Thoracic aorta (tissue), 2 donors: ENCODE measurements at regions not wholly inside any gene's neighbourhood (a gene's known extent, or its start where the extent isn't known, plus 50 kb on each side); places are given as distances from the start of the nearest gene placed in this dataset.

ENCODE experiments used
- ATAC-seq: fragments of 150-250 bp; one replicate; pipeline ENCODE4 v1.8.0; 2017; ENCODE audit warnings: low read depth; ENCODE audit not compliant: insufficient number of reproducible peaks, low FRiP score
- DNase-seq: peaks from one replicate; pipeline ENCODE4 v3.0.0-alpha.2; 2020; ENCODE audit warnings: low spot score
- H3K27ac ChIP-seq, 2 donors: fragments of 200-600 bp; sonication (generic); 1 replicate in 1 of 2; 2 replicates in 1 of 2; pipeline ENCODE4 v1.5.1; 2016; ENCODE audit warnings: mild to moderate bottlenecking in 2 of 2, moderate library complexity in 2 of 2
- H3K27me3 ChIP-seq: fragments of 200-600 bp; sonication (generic); replicated peaks from 2 replicates; pipeline ENCODE4 v1.6.0; 2016; ENCODE audit warnings: mild to moderate bottlenecking; ENCODE audit not compliant: insufficient read depth
- H3K36me3 ChIP-seq: fragments of 200-600 bp; sonication (generic); one replicate; pipeline ENCODE4 v1.5.1; 2016
- H3K4me1 ChIP-seq, 2 donors: fragments of 200-600 bp; sonication (generic); 1 replicate in 1 of 2; 2 replicates in 1 of 2; pipeline versions ENCODE4 v1.5.1 to v1.6.0; 2016; ENCODE audit warnings: low read depth in 2 of 2, mild to moderate bottlenecking in 1 of 2; ENCODE audit not compliant: control insufficient read depth in 1 of 2
- H3K4me3 ChIP-seq: fragments of 200-600 bp; sonication (generic); 2 replicates; pipeline ENCODE4 v1.5.1; 2016; ENCODE audit warnings: mild to moderate bottlenecking
- H3K9me3 ChIP-seq: fragments of 200-600 bp; sonication (generic); 2 replicates; pipeline ENCODE4 v1.5.1; 2016
- TF ChIP-seq, protein P1 (sequence below): fragments of 200-600 bp; sonication (generic); IDR thresholded peaks from one replicate; pipeline ENCODE4 v1.5.1; 2019; ENCODE audit warnings: antibody characterized with exemption

DNA sequence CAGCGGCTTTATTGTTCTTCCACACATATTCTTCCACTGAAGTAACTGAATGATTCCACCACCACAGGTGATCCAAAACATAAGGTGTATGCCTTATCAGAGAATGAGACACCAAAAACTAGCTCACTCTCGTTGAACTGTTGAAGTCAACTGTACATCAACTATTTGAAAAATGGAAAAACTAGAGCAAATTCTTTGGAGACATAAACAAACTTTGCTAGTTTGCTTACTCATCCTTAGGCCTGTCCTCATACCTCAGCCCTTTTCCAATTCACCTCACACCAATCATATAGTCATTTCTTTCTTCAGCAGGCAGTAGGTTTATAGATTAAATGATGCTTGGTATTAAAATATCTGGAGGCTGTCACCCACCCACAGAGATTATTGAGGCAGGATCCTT, 77.1 kb upstream of the RNF217 start:
- no peak for ATAC-seq

DNA sequence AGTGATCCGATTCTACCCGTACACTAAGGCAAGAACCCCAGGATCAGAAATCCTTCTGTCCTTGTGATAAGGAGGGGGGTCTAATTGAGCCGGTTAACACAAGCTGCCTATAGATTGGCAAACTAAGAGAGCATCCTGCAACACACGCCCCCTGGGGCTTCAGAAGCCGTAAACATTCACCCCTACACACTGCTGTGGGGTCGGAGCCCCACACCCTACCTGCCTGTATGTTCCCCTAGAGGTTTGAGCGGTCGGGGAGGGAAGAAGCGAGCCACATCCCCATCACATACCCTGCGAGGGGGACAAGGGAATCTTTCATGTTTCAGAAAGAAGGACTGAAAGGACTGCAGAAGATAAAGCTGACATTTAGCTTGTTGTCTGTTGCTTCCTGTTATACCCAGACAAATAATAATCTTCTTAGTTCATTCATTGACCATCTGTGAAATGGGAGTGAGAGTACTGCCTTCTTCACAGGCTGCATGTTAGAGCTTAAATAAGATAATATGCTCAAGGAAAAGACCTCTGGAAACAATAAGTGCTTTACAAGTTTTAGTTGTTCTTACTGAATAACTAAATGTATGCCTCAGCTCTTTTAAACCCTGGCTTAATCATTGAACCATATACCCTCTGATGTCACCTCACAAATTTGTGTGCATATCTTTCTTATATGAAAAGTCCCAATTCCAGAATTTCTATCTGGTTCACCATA, 74.2 kb upstream of the RNF217 start:
- ATAC-seq (no peak), DNase-seq (no peak)
- TF ChIP-seq, protein P1, sequence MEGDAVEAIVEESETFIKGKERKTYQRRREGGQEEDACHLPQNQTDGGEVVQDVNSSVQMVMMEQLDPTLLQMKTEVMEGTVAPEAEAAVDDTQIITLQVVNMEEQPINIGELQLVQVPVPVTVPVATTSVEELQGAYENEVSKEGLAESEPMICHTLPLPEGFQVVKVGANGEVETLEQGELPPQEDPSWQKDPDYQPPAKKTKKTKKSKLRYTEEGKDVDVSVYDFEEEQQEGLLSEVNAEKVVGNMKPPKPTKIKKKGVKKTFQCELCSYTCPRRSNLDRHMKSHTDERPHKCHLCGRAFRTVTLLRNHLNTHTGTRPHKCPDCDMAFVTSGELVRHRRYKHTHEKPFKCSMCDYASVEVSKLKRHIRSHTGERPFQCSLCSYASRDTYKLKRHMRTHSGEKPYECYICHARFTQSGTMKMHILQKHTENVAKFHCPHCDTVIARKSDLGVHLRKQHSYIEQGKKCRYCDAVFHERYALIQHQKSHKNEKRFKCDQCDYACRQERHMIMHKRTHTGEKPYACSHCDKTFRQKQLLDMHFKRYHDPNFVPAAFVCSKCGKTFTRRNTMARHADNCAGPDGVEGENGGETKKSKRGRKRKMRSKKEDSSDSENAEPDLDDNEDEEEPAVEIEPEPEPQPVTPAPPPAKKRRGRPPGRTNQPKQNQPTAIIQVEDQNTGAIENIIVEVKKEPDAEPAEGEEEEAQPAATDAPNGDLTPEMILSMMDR, result no peak
- Histone ChIP-seq H3K4me3 (no peak overlapping the region), H3K27me3 (no peaks in the 10 kb centered on the region), H3K36me3 (no peaks in the 10 kb centered on the region), H3K4me1 (peaks cover 5 to 13% of the 10 kb centered on the region in 2 donors), H3K27ac (peak overlapping the region in 1 of 2 donors; percentile 2), H3K9me3 (no peaks in the 10 kb centered on the region)

More for the DNA sequence above, 77.1 kb upstream of the RNF217 start:
- Histone ChIP-seq H3K27me3 (no peaks in the 10 kb centered on the region), H3K9me3 (no peaks in the 10 kb centered on the region), H3K4me1 (peaks cover 20 to 29% of the 10 kb centered on the region in 2 donors), H3K4me3 (no peak overlapping the region), H3K27ac (no peak overlapping the region), H3K36me3 (no peaks in the 10 kb centered on the region)
- no peak for DNase-seq
- TF ChIP-seq, protein P1, result no peak

DNA sequence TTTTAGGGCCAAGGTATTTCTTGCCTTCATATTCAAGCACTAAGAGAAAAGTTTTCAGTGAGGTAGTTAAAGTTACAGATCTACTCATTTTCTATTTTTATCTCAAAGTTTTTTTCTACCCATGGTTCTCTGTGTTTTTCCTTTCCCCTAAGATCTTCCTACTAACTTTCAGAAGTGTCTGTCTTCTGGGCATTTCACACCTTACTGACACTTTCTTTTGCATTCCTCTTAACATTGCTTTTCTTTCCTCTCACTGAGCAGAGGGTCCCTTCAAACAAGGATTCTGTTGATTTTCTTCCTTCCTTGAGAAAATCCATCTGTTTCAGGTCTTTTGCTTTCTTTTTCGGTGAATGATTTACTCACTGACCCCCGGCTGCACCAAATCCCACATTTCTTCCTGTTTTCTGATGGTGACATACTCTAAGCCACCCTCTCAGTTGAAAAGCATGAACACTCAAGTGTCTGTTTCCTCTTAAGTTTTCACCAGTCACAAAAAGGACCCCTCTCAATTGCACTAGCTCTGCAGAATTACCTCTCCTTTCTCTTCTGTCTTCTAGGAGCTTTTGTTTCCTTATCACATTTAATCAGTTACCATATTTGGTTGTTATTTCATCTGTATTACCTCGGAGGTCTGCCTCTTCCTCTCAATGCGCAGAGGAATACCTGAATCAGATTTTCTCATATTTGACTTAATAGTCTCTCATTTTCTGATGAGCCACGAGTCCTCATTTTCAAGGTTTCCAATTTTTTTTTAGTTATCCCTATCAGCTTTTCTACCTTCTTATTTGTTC, 73.5 kb upstream of the RNF217 start:
- Histone ChIP-seq H3K27me3 (no peaks in the 10 kb centered on the region), H3K36me3 (no peaks in the 10 kb centered on the region), H3K4me3 (peak overlapping the region; percentile 10), H3K27ac (peak overlapping the region; percentile 9 to 17), H3K4me1 (peaks cover 5 to 13% of the 10 kb centered on the region in 2 donors), H3K9me3 (no peaks in the 10 kb centered on the region)
- no peak for ATAC-seq
- no peak for DNase-seq
- TF ChIP-seq, protein P1, result no peak

DNA sequence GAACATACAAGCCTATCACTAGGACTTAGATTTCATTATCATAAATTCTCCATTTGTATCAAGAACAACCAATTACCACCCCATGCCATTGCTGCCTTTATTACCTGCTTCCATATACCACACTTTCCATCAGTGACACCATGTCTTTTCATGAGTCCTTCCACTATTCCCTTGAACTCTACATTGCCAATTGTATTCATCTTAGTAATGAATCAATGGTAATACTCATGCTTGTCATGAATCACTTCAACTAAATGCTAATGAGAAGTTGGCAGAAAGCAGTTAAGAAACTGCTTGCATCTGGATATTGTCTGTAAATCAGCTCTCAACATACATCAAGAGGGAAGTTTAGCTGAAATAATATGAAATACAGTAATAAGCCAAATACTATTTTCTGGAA, 61.2 kb upstream of the RNF217 start:
- Histone ChIP-seq H3K9me3 (no peaks in the 10 kb centered on the region), H3K4me1 (no peaks in the 10 kb centered on the region), H3K4me3 (no peak overlapping the region), H3K27ac (no peak overlapping the region), H3K27me3 (no peaks in the 10 kb centered on the region), H3K36me3 (no peaks in the 10 kb centered on the region)
- no peak for DNase-seq
- TF ChIP-seq, protein P1, result no peak
- ATAC-seq, result no peak

DNA sequence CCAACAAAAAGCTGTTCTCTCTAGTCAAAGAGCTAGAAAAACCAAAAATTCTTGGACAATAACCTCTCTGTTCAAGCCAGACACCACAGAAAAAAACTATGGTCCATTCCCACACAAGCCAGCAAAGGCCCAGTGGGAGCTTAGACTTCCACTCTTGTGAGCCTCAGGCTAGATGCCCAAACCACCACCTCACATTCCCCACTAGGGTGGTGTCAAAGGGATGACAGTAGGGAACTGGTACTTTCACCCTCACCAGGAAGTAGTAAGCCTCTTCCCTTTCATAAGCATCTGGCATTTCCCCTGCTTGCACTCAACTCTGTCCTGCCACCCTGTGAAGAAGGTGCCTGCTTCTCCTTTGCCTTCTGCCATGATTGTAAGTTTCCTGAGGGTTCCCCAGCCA, 58.4 kb upstream of the RNF217 start:
- H3K27me3 ChIP-seq, result no peaks in the 10 kb centered on the region
- ATAC-seq (no peak), DNase-seq (no peak)
- no peaks in the 10 kb centered on the region for H3K36me3 ChIP-seq
- TF ChIP-seq, protein P1, result no peak
- no peak overlapping the region for H3K4me3 ChIP-seq
- no peak overlapping the region for H3K27ac ChIP-seq
- H3K9me3 ChIP-seq, result no peaks in the 10 kb centered on the region
- no peaks in the 10 kb centered on the region for H3K4me1 ChIP-seq
